Fibroblast of lung (primary cell): ENCODE measurements at regions not wholly inside any gene's neighbourhood (a gene's known extent, or its start where the extent isn't known, plus 50 kb on each side); places are given as distances from the start of the nearest gene placed in this dataset.
A peak's percentile ranks its signal among the peaks of the same experiment; 100 is the strongest.

Experiments
- DNase-seq, 2 donors: peaks; one replicate each; pipeline versions ENCODE4 v3.0.0 to v3.0.0-alpha.2; 2010; ENCODE audit warnings: low read depth in 2 of 2
- H2AFZ ChIP-seq: 2 replicates; pipeline ENCODE4 v1.5.1; 2012; ENCODE audit warnings: low read length, control low read depth, inconsistent platforms
- H3K27ac ChIP-seq: 2 replicates; pipeline ENCODE4 v1.5.1; 2011; ENCODE audit warnings: low read length, control low read depth; ENCODE audit not compliant: insufficient read depth
- H3K27me3 ChIP-seq: 2 replicates; pipeline ENCODE4 v1.5.1; 2011; ENCODE audit warnings: mild to moderate bottlenecking, low read length; ENCODE audit not compliant: control insufficient read depth, insufficient read depth
- H3K36me3 ChIP-seq: 2 replicates; pipeline ENCODE4 v1.5.1; 2011; ENCODE audit warnings: low read length; ENCODE audit not compliant: control insufficient read depth, insufficient read depth
- H3K4me1 ChIP-seq: 2 replicates; pipeline ENCODE4 v1.5.1; 2011; ENCODE audit warnings: low read length; ENCODE audit not compliant: control insufficient read depth, insufficient read depth; ENCODE audit errors: extremely low read depth
- H3K4me2 ChIP-seq: 2 replicates; pipeline ENCODE4 v1.5.1; 2011; ENCODE audit warnings: low read length, control low read depth; ENCODE audit not compliant: insufficient read depth; ENCODE audit errors: extremely low read depth
- H3K4me3 ChIP-seq, 4 experiments: fragments of 200-600 bp in 1 of 4; sonication (generic) in 1 of 4; replicated peaks in 1 of 4; 2 replicates each; pipeline ENCODE4 v1.5.1; 2011 to 2016; ENCODE audit warnings: low read length in 4 of 4, low read depth in 3 of 4, mild to moderate bottlenecking in 3 of 4, control low read depth in 2 of 4, inconsistent platforms in 1 of 4, mixed read lengths in 1 of 4; ENCODE audit not compliant: insufficient read depth in 1 of 4; ENCODE audit errors: control extremely low read depth in 1 of 4
- H3K79me2 ChIP-seq: 2 replicates; pipeline ENCODE4 v1.5.1; 2012; ENCODE audit warnings: mild to moderate bottlenecking, low read length, inconsistent platforms; ENCODE audit not compliant: control insufficient read depth, insufficient read depth
- H3K9ac ChIP-seq: 2 replicates; pipeline ENCODE4 v1.5.1; 2011; ENCODE audit warnings: mild to moderate bottlenecking, low read length, control low read depth; ENCODE audit not compliant: insufficient read depth
- H3K9me3 ChIP-seq: 2 replicates; pipeline ENCODE4 v1.5.1; 2012; ENCODE audit warnings: low read depth, low read length; ENCODE audit not compliant: control insufficient read depth, insufficient read depth
- H4K20me1 ChIP-seq: 2 replicates; pipeline ENCODE4 v1.5.1; 2011; ENCODE audit warnings: low read length; ENCODE audit not compliant: control insufficient read depth, insufficient read depth; ENCODE audit errors: extremely low read depth
- CTCF ChIP-seq, 2 donors: IDR thresholded peaks in 1 of 2; conservative IDR thresholded peaks in 1 of 2; 1 replicate in 1 of 2; 2 replicates in 1 of 2; pipeline ENCODE4 v1.5.1; 2011 to 2012; ENCODE audit warnings: low read length in 2 of 2, control low read depth in 1 of 2, inconsistent platforms in 1 of 2, low read depth in 1 of 2, mild to moderate bottlenecking in 1 of 2
- EZH2 ChIP-seq: IDR thresholded peaks from 2 replicates; pipeline ENCODE4 v1.5.1; 2012; ENCODE audit warnings: low read length, control low read depth, mild to moderate bottlenecking; ENCODE audit errors: missing control alignments

- H3K79me2 ChIP-seq: no peaks in the 10 kb centered on the region
- H3K4me1 ChIP-seq: no peaks in the 10 kb centered on the region
- no peak overlapping the region for H3K27ac ChIP-seq
- H3K4me2 ChIP-seq: no peak overlapping the region
- no peak overlapping the region for H2AFZ ChIP-seq
- no peak overlapping the region for H3K4me3 ChIP-seq
- DNase-seq: peak in 1 of 2 donors; percentile 1
- H3K36me3 ChIP-seq: no peaks in the 10 kb centered on the region
- H3K9me3 ChIP-seq: no peaks in the 10 kb centered on the region
- no peak overlapping the region for H3K9ac ChIP-seq
- TF ChIP-seq CTCF (conservative IDR thresholded peaks at IDR 0.05 in 1 of 2, IDR thresholded peaks at IDR 0.05 in 1 of 2; ENCODE audit: low read depth in 1 of 2, low read length in 2 of 2) (no peak), EZH2 (no peak)
- no peaks in the 10 kb centered on the region for H3K27me3 ChIP-seq
- no peaks in the 10 kb centered on the region for H4K20me1 ChIP-seq
Measured at GRCh38 chr4:30314001-30314400, 406.2 kb upstream of the PCDH7 start.

GRCh38 chr4:30330894-30331652, 389.1 kb upstream of the PCDH7 start:
- H2AFZ ChIP-seq: no peak overlapping the region
- H3K4me2 ChIP-seq: no peak overlapping the region
- no peaks in the 10 kb centered on the region for H3K36me3 ChIP-seq
- H3K4me3 ChIP-seq: no peak overlapping the region
- H3K9ac ChIP-seq: no peak overlapping the region
- no peaks in the 10 kb centered on the region for H3K4me1 ChIP-seq
- H3K79me2 ChIP-seq: no peaks in the 10 kb centered on the region
- H3K27me3 ChIP-seq: no peaks in the 10 kb centered on the region
- TF ChIP-seq CTCF (conservative IDR thresholded peaks at IDR 0.05 in 1 of 2, IDR thresholded peaks at IDR 0.05 in 1 of 2; ENCODE audit: low read depth in 1 of 2, low read length in 2 of 2) (no peak), EZH2 (no peak)
- no peaks in the 10 kb centered on the region for H3K9me3 ChIP-seq
- no peaks in the 10 kb centered on the region for H4K20me1 ChIP-seq
- DNase-seq: no peak
- H3K27ac ChIP-seq: no peak overlapping the region

- Histone ChIP-seq H3K36me3 (no peaks in the 10 kb centered on the region), H3K27me3 (no peaks in the 10 kb centered on the region), H4K20me1 (no peaks in the 10 kb centered on the region), H3K4me2 (no peak overlapping the region), H2AFZ (no peak overlapping the region), H3K4me1 (no peaks in the 10 kb centered on the region), H3K27ac (no peak overlapping the region), H3K9ac (no peak overlapping the region), H3K9me3 (no peaks in the 10 kb centered on the region), H3K4me3 (no peak overlapping the region), H3K79me2 (no peaks in the 10 kb centered on the region)
- no peak for DNase-seq
- no peak for TF ChIP-seq CTCF (conservative IDR thresholded peaks at IDR 0.05 in 1 of 2, IDR thresholded peaks at IDR 0.05 in 1 of 2; ENCODE audit: low read depth in 1 of 2, low read length in 2 of 2)
Measured at GRCh38 chr4:30341731-30342130, 378.4 kb upstream of the PCDH7 start.
